GM20431 (cell line): ENCODE measurements at regions not wholly inside any gene's neighbourhood (a gene's known extent, or its start where the extent isn't known, plus 50 kb on each side); places are given as distances from the start of the nearest gene placed in this dataset.

Source experiments
- in situ Hi-C: fragments of 300-500 bp; cut with MseI, MboI; formaldehyde crosslinking; loops from one replicate; pipeline ENCODE4 v1.15.0; 2020; ENCODE audit warnings: low sequenced_read_pairs; ENCODE audit not compliant: unreplicated experiment

DNA sequence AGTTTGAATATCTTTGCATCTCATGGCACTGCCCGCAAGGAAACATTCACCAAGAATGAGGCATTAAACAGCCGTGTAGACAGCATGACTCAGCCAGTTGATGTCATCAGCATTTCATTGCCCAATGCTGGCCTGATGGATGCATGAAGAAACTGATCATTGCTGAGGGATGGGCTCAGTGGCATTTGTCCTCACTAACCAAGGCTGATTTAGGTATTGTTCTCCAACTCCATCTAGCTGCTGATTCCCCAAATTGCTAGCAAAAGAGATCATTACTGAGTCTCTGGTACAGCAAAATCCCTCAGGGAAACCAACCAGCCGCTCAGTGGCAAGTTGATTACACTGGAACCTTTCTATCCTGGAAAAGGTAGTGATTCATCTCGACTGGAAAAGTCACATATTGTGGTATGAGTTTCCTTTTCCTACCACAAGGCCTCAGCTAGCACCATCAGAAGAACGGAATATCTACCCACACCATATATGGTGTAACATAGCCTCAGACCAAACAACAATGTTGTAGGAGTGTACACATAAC lies 186.5 kb upstream of the GAP43 start:
- in situ Hi-C loops = no loop called here

DNA sequence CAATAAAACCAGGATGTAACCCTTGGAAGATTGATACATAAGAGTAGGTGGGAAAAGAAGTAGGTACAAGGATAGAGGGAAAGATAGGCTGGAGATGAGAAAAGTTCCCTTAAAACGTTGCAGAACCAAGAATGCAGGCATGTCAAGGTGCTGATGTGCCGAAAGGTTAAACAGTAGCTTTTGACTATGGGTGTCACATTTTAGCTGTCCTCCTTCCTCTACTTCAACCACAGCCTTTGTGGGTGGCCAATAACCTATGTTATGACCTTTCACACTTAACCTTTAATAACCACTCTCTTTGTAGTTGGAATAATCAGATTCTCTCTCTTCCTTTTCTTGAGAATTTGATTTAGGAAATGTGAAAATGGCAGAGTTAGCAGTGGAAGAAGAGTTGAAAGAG lies 184.5 kb upstream of the GAP43 start:
- in situ Hi-C loops = no loop called here

DNA sequence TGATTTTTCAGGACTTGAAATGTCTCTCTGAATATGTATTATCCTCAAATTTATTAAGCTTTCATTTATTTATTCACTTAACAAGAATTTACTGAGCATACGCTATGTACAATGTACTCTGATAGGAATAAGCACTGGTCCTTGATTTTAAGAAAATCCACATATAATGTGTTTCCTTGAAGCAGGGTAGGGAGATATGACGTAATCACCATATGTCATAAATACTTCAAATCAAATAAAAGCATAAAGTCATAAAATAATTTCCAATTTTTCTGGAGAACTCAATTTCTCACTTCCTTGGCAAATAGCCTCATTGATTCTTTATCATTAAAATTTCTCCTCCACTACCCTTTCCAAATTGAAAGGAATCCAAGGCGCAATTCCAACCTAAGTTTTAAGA lies 177.8 kb upstream of the GAP43 start:
- in situ Hi-C loops = no loop called here

DNA sequence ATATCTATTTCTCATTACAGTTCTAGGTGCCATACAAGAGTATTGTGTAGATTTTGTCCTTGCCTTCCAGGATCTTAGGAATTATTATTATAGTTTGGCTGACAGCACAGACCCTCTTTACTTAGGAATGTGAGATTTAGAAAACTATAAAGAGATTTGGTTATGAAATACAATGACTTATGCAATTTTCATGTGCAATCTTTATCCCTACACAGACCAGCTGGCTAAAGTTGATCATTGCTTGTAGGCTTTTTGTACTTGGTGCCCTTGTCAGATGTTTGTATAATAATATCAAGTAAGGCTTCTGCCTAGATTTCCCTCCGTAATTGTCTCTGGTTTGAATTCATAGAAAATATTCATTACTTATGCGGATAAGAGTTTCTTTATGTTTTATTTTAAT lies 174.5 kb upstream of the GAP43 start:
- in situ Hi-C loops = no loop called here

DNA sequence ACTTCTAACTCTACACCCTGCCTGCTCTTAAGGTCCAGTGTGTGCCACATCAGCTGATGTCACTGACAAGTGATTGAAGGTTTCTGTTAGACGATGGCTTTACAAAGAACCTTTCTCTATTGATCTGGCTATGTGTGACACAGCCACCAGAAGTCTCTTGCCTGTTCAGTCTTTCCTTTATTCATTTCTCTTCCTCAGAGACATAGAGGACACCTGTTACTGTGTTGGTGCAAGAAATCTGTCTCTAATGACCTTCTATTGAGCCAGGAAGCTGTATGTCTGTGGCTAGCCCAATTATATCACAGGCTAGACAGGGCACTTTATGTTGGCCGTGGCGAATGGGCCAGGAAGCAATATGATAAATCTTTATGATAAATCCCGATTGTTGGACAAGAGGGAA lies 173.3 kb upstream of the GAP43 start:
- in situ Hi-C loops = no loop called here

DNA sequence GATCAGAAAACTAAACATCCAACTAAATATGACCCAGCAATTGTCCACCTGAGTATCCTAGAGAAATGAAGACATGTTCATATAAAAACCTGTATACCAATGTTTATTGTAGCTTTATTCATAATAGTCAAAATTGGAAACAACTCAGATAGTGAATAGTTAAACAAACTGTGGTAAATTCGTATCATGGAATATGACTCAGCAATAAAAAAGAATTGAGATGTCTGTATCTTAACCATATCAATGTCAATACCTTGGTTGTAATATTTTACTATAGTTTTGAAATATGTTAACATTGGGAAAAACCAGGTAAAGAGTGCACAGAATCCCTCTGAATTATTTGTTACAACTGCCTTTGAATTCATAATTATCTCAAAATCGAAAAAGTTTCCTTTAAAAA lies 159.3 kb upstream of the GAP43 start:
- in situ Hi-C loops = no loop called here

DNA sequence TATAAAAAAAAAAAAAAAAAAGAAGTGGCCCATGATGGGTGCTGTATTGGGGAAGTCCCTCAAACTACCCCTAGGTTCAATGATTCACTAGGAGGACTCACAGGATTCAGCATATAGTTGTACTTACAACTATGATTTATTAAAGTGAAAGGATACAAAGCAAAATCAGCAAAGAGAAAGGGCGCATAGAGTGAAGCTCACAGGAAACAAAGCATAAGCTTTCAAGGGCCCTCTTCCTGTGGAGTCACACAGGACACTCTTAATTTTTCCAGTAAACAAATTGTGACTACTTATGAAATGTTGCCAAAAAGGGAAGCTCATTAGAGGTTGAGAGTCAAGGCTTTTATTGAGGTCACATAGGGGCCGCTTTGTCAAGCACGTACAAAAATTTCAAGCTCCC lies 153.7 kb upstream of the GAP43 start:
- in situ Hi-C loops = no loop called here

DNA sequence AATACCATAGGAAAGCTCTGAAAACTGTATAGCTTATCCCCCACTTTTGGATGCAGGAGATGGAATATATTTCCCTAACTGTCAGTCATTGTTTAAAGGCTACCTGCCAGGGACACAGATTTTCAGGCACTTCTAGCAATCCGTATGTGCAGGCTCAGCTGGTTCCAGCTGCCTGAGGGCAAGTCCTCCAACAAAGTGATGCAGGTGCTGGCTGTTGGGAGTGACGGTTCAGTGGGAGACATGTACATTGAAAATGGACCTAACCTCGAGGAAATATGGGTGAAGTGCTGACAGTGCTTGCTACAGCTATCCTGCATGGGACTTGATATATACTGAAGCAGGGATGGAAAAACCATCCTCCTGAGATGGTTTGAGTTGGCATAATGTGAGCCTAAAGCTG lies 153.1 kb upstream of the GAP43 start:
- in situ Hi-C loops = no loop called here

DNA sequence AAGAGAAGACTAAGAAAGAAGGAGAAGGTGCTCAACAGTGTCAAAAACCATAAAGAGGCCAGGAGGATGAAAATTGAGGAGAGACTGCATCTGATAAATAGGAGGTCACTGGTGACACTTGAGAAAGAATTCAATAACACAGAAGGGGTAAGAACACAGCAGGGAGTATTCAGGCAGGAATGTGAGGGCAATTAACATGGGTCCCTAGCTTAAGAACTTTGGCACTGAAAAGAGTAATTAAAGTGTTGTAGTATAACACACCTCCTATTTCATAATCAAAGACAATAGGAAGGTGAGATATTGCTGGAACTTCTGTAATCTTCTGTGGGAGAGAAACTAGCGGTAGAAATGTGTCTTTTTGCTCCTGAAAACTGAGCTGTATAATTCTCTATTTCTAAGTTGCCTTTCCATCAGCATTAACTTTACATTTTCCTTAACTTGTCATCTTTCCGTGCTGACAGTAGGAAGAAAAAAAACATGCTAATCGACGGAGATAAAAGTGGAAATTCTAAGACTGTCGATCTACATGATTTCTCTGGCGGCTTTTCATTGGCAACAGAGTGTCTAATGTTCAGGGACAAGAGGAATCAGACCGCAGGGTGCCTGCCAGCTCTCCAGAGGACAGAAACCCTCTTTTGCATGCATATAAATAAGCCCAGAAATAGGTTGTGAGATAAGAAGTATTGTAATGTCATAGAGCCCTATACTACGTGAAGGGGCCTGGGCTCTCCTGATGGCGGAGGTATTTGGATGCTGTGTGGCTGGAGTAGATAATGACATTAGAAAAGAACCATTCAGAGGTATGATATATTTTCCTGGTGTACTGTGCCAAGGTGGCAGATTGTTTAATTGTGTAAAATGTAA lies 147.9 kb upstream of the GAP43 start:
- in situ Hi-C loops = no loop called here

DNA sequence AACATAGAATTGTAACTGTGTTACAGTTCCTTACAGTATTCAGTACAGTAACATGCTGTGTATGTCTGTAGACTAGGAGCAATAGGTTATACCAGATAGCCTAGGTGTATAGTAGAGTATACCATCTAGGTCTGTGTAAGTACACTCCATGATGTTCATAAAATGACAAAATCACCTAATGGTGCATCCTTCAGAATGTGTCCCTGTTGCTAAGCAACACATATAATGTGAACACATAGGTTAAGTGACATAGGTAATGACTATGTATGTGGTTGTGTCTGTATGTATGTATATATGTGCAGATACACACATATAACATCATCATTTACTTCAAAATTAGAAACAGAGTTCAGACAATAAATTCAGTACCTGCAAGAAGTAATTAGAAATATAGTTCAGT lies 146.8 kb upstream of the GAP43 start:
- in situ Hi-C loops = no loop called here

DNA sequence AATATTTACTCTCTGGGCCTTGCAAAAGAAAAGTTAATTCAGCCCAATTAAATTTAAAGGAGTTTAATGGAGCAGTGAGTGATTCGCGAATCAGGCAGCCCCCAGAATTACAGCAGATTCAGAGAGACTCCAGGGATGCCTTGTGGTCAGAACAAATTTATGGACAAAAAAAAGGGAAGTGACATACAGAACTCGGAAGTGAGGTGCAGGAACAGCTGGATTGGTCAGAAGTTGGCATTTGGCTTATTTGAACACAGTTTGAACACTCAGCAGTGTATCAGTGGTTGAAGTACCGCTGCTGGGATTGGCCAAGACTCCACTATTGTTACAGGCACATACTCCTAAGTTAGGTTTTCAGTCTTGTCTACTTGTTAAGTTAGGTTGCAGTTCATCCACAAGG lies 145.0 kb upstream of the GAP43 start:
- in situ Hi-C loops = no loop called here

DNA sequence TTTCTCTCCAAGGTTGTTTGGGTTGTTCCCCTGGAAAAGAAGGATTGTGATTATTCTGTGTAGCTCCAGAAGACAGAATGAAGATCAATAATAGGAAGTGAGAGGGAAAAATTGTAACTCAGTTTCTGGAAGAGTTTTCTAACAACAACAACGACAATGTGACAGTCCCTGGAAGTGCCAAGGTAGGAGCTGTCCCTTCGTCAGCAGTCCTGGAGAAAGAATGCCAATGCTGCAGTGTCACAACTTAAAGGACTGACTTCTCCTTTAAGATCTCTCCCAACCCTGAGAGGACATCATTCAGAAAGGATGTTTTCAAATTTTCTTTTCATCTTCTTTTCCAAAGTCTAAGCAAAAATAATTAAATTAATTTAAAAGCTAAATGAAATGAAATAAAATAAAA lies 136.4 kb upstream of the GAP43 start:
- in situ Hi-C loops = no loop called here

DNA sequence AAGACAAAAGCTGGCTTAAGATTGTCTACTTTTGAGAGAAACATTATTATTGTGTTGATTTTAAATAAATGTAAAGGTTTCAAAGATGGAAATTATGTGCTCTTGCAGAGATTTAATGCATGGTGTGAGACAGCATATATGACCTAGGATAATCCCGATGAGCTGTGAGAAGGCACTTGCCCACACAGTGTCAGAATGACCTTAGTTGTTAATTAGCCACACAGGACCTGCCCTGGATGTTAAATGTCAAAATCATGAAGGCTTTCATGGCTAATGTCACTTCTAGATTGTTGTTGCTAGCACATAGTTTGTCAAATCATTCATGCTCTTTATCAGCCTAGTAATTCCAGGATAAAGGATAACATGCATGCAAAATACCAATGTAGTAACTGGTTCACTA lies 135.3 kb upstream of the GAP43 start:
- in situ Hi-C loops = no loop called here

DNA sequence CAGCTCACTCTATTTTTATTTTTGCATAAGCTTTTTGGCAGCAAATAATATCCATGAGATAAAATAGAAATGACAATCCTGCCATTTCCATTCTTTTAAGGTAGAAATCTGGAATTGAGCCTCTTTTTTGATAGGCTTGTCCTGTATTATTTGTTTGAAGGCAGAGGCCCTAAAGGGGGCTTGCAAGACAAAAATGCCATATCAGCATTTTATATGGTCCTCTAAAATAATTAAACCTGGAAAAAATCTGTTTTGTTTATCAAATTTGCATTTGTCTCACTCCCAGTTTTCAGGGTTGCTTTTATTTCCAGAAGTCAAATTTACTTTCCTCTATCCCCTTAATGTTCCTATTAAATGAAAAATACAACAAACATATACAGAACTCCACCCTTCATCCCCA lies 134.9 kb upstream of the GAP43 start:
- in situ Hi-C loops = no loop called here

DNA sequence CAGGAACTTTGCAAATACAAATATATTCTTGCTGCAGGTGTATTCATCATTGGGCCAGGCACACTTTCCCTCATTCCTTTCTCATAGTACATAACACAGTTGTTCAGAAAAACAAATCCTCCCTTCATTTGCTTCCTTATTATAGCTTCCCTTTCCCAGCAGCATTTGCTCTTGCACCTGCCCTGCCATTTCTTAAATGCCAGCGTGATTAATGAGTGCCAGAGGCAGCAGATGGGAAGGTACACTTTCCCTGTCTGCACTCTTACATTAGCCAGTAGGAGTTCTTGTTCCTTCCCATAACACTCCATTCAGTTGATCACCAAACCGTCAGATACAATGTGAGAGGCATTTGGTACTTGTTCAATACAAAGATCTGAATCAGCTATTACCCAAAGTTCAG lies 128.5 kb upstream of the GAP43 start:
- in situ Hi-C loops = no loop called here

DNA sequence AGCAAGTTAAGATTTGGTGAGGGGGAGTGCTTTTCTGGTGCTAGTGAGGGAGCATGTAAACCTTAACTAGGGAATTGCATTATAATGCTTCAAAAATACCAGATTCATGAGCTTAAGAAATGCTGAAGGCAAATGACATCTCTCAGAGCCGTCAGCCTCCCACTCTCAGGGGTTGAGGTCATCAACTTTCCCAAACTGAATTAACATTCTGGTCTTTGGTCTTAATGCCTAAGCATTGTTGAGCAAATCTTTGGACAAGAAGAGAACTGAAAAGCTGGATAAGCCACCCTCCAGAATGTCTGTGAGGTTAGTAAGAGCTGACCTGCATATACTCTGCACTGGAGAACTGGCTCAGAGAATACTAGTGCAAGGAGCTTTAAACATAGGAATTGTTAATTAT lies 124.9 kb upstream of the GAP43 start:
- in situ Hi-C loops = no loop called here

DNA sequence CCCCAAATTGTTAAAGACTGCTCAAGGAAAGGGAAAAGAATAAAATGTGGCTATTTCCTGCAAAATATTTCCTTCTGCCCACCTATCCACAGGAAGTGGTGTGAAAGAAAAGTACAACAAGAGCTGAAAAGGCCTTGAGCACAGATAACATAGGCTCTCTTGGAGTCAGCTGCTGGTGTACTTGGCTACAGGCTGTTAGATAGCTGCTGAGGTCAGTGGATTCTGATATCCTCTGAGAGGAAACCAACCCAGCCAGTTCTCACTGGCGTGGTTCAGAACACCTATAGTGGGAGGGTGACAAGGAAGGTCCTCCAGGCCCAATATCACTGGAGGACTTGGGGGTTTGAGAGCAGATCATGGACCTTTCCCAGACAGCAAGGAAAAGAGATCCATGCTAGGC lies 124.4 kb upstream of the GAP43 start:
- in situ Hi-C loops = no loop called here

DNA sequence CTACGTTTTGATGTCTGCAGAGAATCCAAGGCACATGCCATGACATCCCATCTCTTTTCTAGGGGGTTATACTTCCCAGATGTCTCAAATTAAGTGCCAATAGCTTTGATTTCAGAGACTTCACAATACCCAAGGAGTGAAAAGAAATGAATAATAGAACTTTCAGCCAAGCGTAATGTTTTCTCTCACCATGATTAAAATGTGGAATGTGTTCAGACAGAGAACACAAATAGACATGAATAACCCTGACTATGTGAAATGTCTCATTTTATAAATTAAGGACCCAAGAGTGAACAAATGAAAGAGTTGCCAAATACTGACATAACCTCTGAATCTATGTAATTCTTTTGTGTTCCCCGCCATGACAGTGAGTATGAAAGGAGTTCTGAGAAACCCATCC lies 123.6 kb upstream of the GAP43 start:
- in situ Hi-C loops = no loop called here

DNA sequence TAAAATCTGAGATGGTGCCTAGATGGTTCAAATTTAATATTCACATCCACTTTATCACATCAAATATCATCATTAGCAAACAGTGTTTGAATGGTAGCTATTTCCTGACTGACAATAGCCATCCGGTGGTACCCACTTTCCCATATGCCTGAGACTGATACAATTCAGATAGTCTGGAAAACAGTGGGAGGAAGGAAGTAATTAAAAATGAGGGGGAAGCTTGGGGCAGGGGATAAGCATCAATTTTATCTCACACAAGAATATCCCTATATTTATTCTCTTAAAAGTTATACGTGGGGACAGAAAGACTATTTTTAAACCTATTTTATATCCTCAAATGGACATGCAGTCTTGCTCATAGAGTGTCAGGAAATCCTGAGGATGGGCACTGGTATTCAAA lies 122.5 kb upstream of the GAP43 start:
- in situ Hi-C loops = no loop called here

DNA sequence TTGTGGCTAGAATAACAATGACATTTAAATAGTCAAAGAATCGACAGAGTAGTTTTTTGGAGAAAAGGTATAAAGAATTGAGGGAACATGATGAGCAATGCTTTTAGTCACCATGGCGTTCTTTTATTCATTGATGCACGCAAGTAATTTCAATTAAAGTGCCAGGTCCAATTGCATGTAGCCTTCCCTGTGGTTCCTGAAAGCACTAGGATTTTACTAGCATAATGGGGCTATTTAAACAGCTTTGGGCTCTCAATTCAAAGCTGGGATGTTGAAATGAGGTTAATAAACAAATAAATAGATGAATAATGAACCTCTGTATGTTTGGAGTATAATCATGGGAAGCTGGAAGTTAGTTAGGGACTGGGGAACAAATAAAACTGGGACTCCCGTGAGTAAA lies 121.2 kb upstream of the GAP43 start:
- in situ Hi-C loops = no loop called here

DNA sequence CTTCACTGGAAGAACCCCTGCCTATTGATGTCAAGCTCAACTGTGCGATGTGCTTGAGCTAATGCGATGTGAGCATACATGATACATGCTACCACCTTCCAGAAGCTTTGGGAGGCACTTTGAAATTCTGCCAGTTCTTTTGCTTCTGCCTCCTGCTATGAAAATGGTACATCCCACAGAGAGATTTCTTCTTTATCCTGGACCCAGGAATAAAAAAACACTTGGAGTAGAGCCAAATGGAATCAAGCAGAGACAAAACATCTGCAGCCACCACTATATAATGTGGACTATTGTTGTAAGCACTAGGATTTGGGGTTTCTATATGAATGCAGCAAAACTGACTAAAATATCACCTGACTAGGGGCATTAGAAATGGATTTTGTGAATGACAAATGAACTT lies 119.9 kb upstream of the GAP43 start:
- in situ Hi-C loops = no loop called here

DNA sequence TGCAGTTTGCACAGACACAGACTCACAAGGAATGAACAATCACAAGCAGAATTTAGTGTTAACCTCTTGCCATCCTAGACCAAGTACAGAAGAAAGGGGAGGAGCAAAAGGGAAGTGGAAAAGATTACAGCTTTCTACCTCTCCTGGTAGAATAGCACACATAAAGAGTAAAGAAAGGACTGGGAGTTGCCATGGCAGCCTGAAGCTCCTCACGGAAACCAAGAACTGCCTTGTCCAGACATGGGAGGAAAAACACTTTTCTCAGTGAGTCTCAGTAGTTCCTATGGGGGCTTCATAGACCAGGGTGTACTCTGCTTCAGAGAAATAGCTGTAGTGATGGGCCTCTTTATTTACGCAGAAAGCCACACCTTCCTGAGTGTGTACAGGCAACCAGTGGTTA lies 114.7 kb upstream of the GAP43 start:
- in situ Hi-C loops = no loop called here
